LNCaP clone FGC (cell line): ENCODE measurements at regions not wholly inside any gene's neighbourhood (a gene's known extent, or its start where the extent isn't known, plus 50 kb on each side); places are given as distances from the start of the nearest gene placed in this dataset.

Experiments used
- DNase-seq: peaks from one replicate; pipeline ENCODE4 v3.0.0-alpha.2; 2011; ENCODE audit warnings: low read depth
- H3K4me3 ChIP-seq: 2 replicates; pipeline ENCODE4 v1.5.1; 2011; ENCODE audit warnings: mild to moderate bottlenecking, low read depth, low read length, control low read depth
- CTCF ChIP-seq: IDR thresholded peaks from 2 replicates; pipeline ENCODE4 v1.5.1; 2012; ENCODE audit warnings: mild to moderate bottlenecking; ENCODE audit not compliant: control insufficient read depth, insufficient read depth; ENCODE audit errors: extremely low read depth

- TF ChIP-seq CTCF, result no peak
- H3K4me3 ChIP-seq, result no peak overlapping the region
- DNase-seq, result no peak
Measured at GRCh38 chr12:92275443-92276154, 130.0 kb upstream of the BTG1 start.

- TF ChIP-seq CTCF, result no peak
- no peak overlapping the region for H3K4me3 ChIP-seq
- DNase-seq, result no peak
Measured at GRCh38 chr12:92273076-92273475, 127.4 kb upstream of the BTG1 start.

GRCh38 chr12:92272061-92272964, 126.7 kb upstream of the BTG1 start:
- no peak for TF ChIP-seq CTCF
- DNase-seq, result no peak

GRCh38 chr12:92271341-92271740, 125.7 kb upstream of the BTG1 start:
- no peak for DNase-seq
- no peak overlapping the region for H3K4me3 ChIP-seq
- no peak for TF ChIP-seq CTCF

More at GRCh38 chr12:92272061-92272964, 126.7 kb upstream of the BTG1 start:
- no peak overlapping the region for H3K4me3 ChIP-seq

- no peak for TF ChIP-seq CTCF
- DNase-seq, result no peak
- no peak overlapping the region for H3K4me3 ChIP-seq
Measured at GRCh38 chr12:92270521-92270920, 124.9 kb upstream of the BTG1 start.

- TF ChIP-seq CTCF, result no peak
- no peak overlapping the region for H3K4me3 ChIP-seq
- no peak for DNase-seq
Measured at GRCh38 chr12:92268946-92269345, 123.3 kb upstream of the BTG1 start.
